Activated T-cell treated with anti-CD3 and anti-CD28 coated beads, Interleukin-2, amount 50 U/mL, for 72 hours (primary cell): ENCODE measurements at regions not wholly inside any gene's neighbourhood (a gene's known extent, or its start where the extent isn't known, plus 50 kb on each side); places are given as distances from the start of the nearest gene placed in this dataset.
"Not testable (repeated sequence)": the region's sequence is repeated elsewhere in the genome, so short reads cannot be mapped to it uniquely, and the experiment has no call there.

ENCODE experiments used
- ATAC-seq, 2 donors: fragments of 150-1000 bp; cut with Tn5 transposase; replicated peaks in 1 of 2; 2 replicates each; pipeline ENCODE4 v1.10.0; 2021; ENCODE audit warnings: moderate library complexity in 2 of 2, mild to moderate bottlenecking in 1 of 2
- DNase-seq, 2 donors: peaks; one replicate each; pipeline ENCODE4 v3.0.0; 2021 to 2022; ENCODE audit warnings: mixed read lengths in 1 of 2
- H3K27ac Mint-ChIP-seq: one replicate; pipeline ENCODE4 v1.8.0; 2022; ENCODE audit warnings: mild to moderate bottlenecking, moderate library complexity, mixed read lengths
- H3K27me3 Mint-ChIP-seq: one replicate; pipeline ENCODE4 v1.8.0; 2022; ENCODE audit warnings: low read depth, mixed read lengths
- H3K36me3 Mint-ChIP-seq, 2 donors: one replicate each; pipeline ENCODE4 v1.8.0; 2022; ENCODE audit warnings: mixed read lengths in 2 of 2, mild to moderate bottlenecking in 1 of 2; ENCODE audit not compliant: insufficient read depth in 2 of 2
- H3K4me1 Mint-ChIP-seq: one replicate; pipeline ENCODE4 v1.8.0; 2022; ENCODE audit warnings: low read depth, mixed read lengths
- H3K4me3 Mint-ChIP-seq, 2 donors: one replicate each; pipeline ENCODE4 v1.8.0; 2022; ENCODE audit warnings: mild to moderate bottlenecking in 2 of 2, mixed read lengths in 2 of 2, moderate library complexity in 2 of 2
- H3K9me3 Mint-ChIP-seq, 2 donors: one replicate each; pipeline ENCODE4 v1.8.0; 2022; ENCODE audit warnings: mixed read lengths in 2 of 2

DNA sequence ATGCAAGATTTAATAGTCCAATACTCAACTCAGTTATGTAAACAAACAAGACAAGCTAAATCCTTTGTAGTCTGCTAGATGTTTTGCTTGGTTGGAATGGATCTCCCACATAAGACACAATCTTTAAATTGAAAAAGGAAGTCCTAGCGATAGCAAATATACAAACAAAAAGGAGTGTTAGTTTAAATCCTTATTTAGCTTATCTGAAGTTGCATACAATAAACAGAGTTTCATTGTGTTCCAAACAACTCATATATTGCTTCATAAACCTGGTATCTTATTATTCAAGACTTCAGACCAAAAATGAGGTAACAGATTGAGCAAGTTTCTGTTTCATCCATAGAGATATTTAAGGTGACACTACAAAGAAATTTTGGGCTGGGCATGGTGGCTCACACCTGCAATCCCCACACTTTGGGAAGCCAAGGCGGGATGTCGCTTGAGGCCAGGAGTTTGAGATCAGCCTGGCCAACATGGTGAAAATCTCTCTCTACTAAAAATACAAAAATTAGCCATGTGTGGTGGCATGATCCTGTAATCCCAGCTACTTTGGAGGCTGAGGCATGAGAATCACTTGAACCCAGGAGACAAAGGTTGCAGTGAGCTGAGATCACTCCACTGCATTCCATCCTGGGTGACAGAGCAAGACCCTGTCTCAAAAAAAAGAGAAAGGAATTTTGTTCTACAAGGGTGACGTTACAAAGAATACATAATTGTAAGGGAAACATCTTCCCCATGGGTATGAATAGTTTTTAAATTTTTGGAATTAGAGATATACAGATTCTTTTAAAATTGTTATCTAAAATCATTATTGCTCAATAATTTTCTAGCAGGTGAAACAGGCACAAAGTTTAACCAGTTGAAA, 150.5 kb upstream of the L3MBTL4 start:
- peaks cover 2% of the 10 kb centered on the region in 2 donors for H3K9me3 Mint-ChIP-seq
- ATAC-seq (no peak), DNase-seq (no peak)
- H3K36me3 Mint-ChIP-seq: no peaks in the 10 kb centered on the region
- no peak overlapping the region for H3K4me3 Mint-ChIP-seq
- H3K27ac Mint-ChIP-seq: no peak overlapping the region
- no peaks in the 10 kb centered on the region for H3K27me3 Mint-ChIP-seq
- H3K4me1 Mint-ChIP-seq: peaks cover 5% of the 10 kb centered on the region

DNA sequence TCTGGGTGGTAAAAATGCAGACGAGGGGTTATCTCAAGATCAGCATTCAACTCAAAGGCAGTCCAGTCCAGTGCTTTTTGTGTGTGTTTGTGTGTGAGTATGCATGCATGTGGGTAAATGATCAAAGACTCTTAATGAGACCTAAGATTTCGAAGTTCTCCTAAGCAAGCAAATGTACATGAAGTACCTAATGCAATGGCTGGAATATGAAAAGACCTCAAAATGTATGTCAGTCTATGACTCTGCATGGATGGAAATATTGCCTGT, 151.0 kb upstream of the L3MBTL4 start:
- peaks cover 5% of the 10 kb centered on the region for H3K4me1 Mint-ChIP-seq
- H3K4me3 Mint-ChIP-seq: no peak overlapping the region
- H3K27ac Mint-ChIP-seq: no peak overlapping the region
- ATAC-seq: no peak
- DNase-seq: no peak
- no peaks in the 10 kb centered on the region for H3K36me3 Mint-ChIP-seq
- no peaks in the 10 kb centered on the region for H3K27me3 Mint-ChIP-seq
- H3K9me3 Mint-ChIP-seq: peaks cover 2% of the 10 kb centered on the region in 2 donors

DNA sequence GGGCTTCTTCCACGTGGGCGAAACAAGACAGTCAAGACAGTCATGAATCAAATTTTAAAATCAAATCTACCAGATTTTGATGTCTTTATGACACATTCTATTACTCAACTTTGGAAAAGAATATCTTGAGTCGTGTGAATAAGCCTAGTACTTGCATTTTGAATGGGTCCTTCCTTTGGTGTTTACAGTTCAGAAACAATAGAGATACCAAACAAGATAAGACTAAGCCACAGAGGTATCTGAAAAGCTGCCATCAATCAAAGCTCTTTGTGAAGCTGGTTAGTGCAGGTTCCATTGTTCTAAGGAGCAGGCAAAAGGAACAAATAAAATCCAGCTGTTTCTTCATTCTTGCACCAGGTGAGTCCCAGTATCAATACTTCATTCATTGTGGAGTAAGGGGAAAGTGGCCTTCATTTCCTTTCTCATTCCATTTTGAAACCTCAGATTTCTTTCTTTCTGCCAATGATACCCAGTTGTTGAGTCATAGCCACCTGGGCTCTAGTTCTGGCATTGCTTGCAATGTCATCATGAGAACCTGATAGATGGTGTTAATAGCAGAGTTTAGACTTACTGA, 151.7 kb upstream of the L3MBTL4 start:
- no peak overlapping the region for H3K27ac Mint-ChIP-seq
- H3K9me3 Mint-ChIP-seq: peaks cover 2% of the 10 kb centered on the region in 2 donors
- ATAC-seq: peak; percentile 74 to 79
- no peak for DNase-seq
- no peaks in the 10 kb centered on the region for H3K27me3 Mint-ChIP-seq
- no peak overlapping the region for H3K4me3 Mint-ChIP-seq
- peaks cover 5% of the 10 kb centered on the region for H3K4me1 Mint-ChIP-seq
- H3K36me3 Mint-ChIP-seq: no peaks in the 10 kb centered on the region

GRCh38 chr18:6569813-6570212, 155.1 kb upstream of the L3MBTL4 start:
- Mint-ChIP-seq H3K36me3 (peaks cover 0 to 2% of the 10 kb centered on the region in 2 donors), H3K9me3 (peaks cover 3 to 6% of the 10 kb centered on the region in 2 donors), H3K4me3 (no peak overlapping the region), H3K27me3 (no peaks in the 10 kb centered on the region), H3K27ac (no peak overlapping the region), H3K4me1 (peaks cover 5% of the 10 kb centered on the region)
- ATAC-seq (no peak), DNase-seq (no peak)

DNA sequence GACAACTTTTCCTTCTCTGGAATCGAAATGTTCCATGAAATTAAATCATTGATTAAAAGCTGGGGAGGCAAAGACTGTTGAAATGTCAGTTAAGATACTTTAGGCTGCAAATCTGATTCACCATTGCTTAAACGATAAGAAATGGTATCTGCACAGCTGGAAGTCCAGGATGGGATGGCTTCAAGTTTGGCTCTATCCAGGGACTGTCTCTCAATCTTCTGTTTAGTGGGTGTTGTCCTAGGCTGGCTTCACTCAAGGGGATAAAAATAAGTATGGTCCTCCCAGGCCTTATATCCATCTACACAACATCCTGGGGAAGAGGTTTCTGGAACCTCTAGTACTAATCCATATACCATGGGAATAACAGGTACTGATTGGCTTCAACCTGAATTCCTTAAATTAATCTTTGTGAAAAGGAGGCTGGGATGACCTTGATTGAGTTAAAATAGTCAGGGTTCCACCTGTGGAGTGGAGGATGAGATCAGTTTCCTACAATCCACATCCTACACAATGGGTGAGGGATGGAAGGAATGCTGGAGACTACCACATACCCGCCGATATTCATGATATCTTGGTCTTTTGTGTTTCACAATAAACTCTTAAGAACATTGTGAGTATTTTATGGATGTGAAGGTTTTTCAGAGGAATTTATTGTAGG, 156.0 kb upstream of the L3MBTL4 start:
- Mint-ChIP-seq H3K27ac (no peak overlapping the region), H3K4me3 (no peak overlapping the region), H3K36me3 (peaks cover 0 to 2% of the 10 kb centered on the region in 2 donors), H3K27me3 (no peaks in the 10 kb centered on the region), H3K4me1 (peaks cover 5% of the 10 kb centered on the region), H3K9me3 (peaks cover 3 to 6% of the 10 kb centered on the region in 2 donors)
- ATAC-seq (no peak), DNase-seq (no peak)

GRCh38 chr18:6571239-6571602, 156.5 kb upstream of the L3MBTL4 start:
- H3K9me3 Mint-ChIP-seq: peaks cover 3 to 6% of the 10 kb centered on the region in 2 donors
- no peak overlapping the region for H3K4me3 Mint-ChIP-seq
- peaks cover 2% of the 10 kb centered on the region for H3K4me1 Mint-ChIP-seq
- DNase-seq: no peak
- H3K27me3 Mint-ChIP-seq: no peaks in the 10 kb centered on the region
- peaks cover 0 to 2% of the 10 kb centered on the region in 2 donors for H3K36me3 Mint-ChIP-seq
- ATAC-seq: no peak
- H3K27ac Mint-ChIP-seq: no peak overlapping the region

DNA sequence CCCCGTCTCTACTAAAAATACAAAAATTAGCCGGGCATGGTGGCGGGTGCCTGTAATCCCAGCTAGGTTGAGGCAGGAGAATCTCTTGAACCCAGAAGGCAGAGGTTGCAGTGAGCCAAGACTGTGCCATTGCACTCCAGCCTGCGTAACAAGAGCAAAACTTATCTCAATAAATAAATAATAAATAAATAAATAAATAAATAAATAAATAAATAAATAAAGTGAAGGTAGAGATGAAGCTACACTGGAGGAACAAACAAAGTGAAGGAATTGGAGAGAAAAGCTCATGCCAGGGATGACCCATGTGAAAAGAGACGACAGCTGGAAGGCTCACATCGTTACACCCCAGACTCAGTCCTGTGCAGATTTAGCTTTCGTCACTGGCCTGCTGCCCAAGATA, 157.3 kb upstream of the ARHGAP28 start:
- not testable (repeated sequence) for ATAC-seq, H3K4me3 Mint-ChIP-seq, H3K9me3 Mint-ChIP-seq, H3K36me3 Mint-ChIP-seq, H3K4me1 Mint-ChIP-seq, H3K27ac Mint-ChIP-seq, H3K27me3 Mint-ChIP-seq, DNase-seq

- Mint-ChIP-seq H3K9me3 (peaks cover 3 to 4% of the 10 kb centered on the region in 2 donors), H3K27ac (no peak overlapping the region), H3K36me3 (peaks cover 0 to 2% of the 10 kb centered on the region in 2 donors), H3K4me1 (no peaks in the 10 kb centered on the region), H3K27me3 (no peaks in the 10 kb centered on the region), H3K4me3 (no peak overlapping the region)
- DNase-seq (no peak), ATAC-seq (no peak)
Measured at GRCh38 chr18:6574631-6575030, 154.9 kb upstream of the ARHGAP28 start.

DNA sequence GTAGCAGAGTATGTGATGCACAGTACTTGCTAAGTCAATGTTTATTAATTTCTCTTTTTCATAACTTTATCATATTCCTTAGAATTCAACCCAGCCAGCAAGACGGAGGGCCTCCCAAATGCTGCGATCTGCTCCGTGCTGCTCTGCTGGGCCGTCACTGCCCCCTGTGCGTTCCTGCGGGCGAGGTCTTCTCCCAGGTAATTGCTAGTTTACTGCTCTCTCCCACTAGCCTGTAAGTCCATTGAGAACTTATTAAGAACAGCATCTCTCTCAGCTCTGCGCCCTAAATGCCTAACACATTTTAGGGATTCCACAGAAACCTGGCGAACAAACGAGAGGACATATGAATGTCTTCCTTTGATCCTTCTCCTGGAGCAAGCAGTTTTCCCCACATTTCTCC, 153.6 kb upstream of the ARHGAP28 start:
- Mint-ChIP-seq H3K27me3 (no peaks in the 10 kb centered on the region), H3K4me1 (no peaks in the 10 kb centered on the region), H3K9me3 (peaks cover 3 to 4% of the 10 kb centered on the region in 2 donors), H3K27ac (no peak overlapping the region), H3K36me3 (peaks cover 0 to 2% of the 10 kb centered on the region in 2 donors), H3K4me3 (no peak overlapping the region)
- no peak for DNase-seq
- no peak for ATAC-seq

- no peak overlapping the region for H3K4me3 Mint-ChIP-seq
- H3K27ac Mint-ChIP-seq: no peak overlapping the region
- DNase-seq (no peak), ATAC-seq (no peak)
- peaks cover 2 to 3% of the 10 kb centered on the region in 2 donors for H3K9me3 Mint-ChIP-seq
- H3K27me3 Mint-ChIP-seq: no peaks in the 10 kb centered on the region
- no peaks in the 10 kb centered on the region for H3K4me1 Mint-ChIP-seq
- peaks cover 0 to 4% of the 10 kb centered on the region in 2 donors for H3K36me3 Mint-ChIP-seq
Measured at GRCh38 chr18:6576718-6577375, 152.7 kb upstream of the ARHGAP28 start.

DNA sequence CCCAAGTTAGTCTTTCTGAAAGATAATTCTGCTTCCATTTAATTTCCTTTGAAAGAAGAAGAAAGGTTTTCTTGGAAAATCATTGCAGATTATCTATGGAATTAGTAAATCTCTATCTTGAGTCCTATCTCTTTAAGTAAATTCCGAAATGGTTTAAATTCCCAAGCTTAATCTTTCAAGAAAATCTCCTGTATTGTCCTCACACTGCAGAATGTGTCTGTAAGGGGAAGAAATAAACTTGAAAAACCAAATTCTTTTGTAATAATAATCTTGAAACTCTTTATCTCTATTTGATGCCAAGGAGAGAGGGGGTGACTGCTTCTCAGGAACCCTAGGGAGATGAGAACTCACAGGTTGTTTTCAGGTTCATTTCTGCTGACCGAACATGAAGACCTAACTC, 150.8 kb upstream of the ARHGAP28 start:
- H3K27ac Mint-ChIP-seq: no peak overlapping the region
- ATAC-seq: no peak
- no peaks in the 10 kb centered on the region for H3K27me3 Mint-ChIP-seq
- no peak overlapping the region for H3K4me3 Mint-ChIP-seq
- H3K4me1 Mint-ChIP-seq: no peaks in the 10 kb centered on the region
- H3K9me3 Mint-ChIP-seq: peaks cover 4 to 6% of the 10 kb centered on the region in 2 donors
- no peak for DNase-seq
- peaks cover under 1 to 2% of the 10 kb centered on the region in 2 donors for H3K36me3 Mint-ChIP-seq

DNA sequence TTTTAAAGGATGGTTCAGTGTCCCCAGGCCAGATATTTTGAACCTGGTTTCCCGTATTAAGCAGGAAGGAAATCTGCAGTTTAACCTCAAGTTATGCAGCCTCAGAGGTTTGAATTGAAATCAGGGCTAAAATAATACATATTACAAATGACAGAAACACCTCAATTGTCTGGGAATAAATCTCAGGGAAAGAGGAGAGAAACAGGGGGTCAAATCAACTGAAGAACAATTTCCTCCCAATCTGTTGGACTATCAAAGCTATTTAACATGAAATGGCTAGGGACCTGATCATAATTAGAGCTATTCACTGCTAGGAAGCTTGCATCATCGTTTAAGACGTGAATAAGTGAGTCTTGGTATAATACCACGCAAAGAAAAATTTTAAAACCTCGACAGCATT, 150.0 kb upstream of the ARHGAP28 start:
- ATAC-seq (no peak), DNase-seq (no peak)
- Mint-ChIP-seq H3K36me3 (peaks cover 2% of the 10 kb centered on the region in 2 donors), H3K27ac (no peak overlapping the region), H3K4me1 (no peaks in the 10 kb centered on the region), H3K9me3 (peaks cover 6 to 12% of the 10 kb centered on the region in 2 donors), H3K4me3 (no peak overlapping the region), H3K27me3 (no peaks in the 10 kb centered on the region)

GRCh38 chr18:6580401-6580800, 149.1 kb upstream of the ARHGAP28 start:
- Mint-ChIP-seq H3K4me1 (no peaks in the 10 kb centered on the region), H3K9me3 (peaks cover 8 to 16% of the 10 kb centered on the region in 2 donors), H3K36me3 (peaks cover 2% of the 10 kb centered on the region in 2 donors), H3K4me3 (no peak overlapping the region), H3K27ac (no peak overlapping the region), H3K27me3 (no peaks in the 10 kb centered on the region)
- ATAC-seq (no peak), DNase-seq (no peak)
